Natural killer cell (primary cell): ENCODE measurements at regions not wholly inside any gene's neighbourhood (a gene's known extent, or its start where the extent isn't known, plus 50 kb on each side); places are given as distances from the start of the nearest gene placed in this dataset.

Source experiments
- ATAC-seq, 3 donors: fragments of 150-1000 bp in 2 of 3; fragments of 200-7000 bp in 1 of 3; cut with Tn5 transposase; 1 replicate in 1 of 3; 2 replicates in 2 of 3; pipeline ENCODE4 v1.10.0; 2021; ENCODE audit warnings: mild to moderate bottlenecking in 2 of 3, moderate library complexity in 2 of 3
- DNase-seq, 2 donors: peaks; one replicate each; pipeline versions ENCODE4 v3.0.0 to v3.0.0-alpha.2; 2013 to 2021; ENCODE audit warnings: mixed read lengths in 1 of 2
- H3K27ac ChIP-seq: one replicate; pipeline ENCODE4 v1.5.1; 2013; ENCODE audit warnings: mild to moderate bottlenecking, low read length
- H3K27me3 ChIP-seq: one replicate; pipeline ENCODE4 v1.6.1; 2013; ENCODE audit warnings: low read length; ENCODE audit not compliant: control insufficient read depth, insufficient read depth
- H3K36me3 ChIP-seq: one replicate; pipeline ENCODE4 v1.6.1; 2013; ENCODE audit warnings: low read length; ENCODE audit not compliant: control insufficient read depth, insufficient read depth
- H3K4me1 ChIP-seq: one replicate; pipeline ENCODE4 v1.6.1; 2013; ENCODE audit warnings: low read length; ENCODE audit not compliant: control insufficient read depth, insufficient read depth
- H3K4me3 ChIP-seq: one replicate; pipeline ENCODE4 v1.5.1; 2013; ENCODE audit warnings: low read length
- H3K9me3 ChIP-seq: one replicate; pipeline ENCODE4 v1.6.1; 2013; ENCODE audit warnings: low read length; ENCODE audit not compliant: control insufficient read depth, insufficient read depth
- H3K27ac Mint-ChIP-seq, 2 donors: one replicate each; pipeline ENCODE4 v1.8.0; 2022; ENCODE audit warnings: mild to moderate bottlenecking in 2 of 2, mixed read lengths in 2 of 2, moderate library complexity in 1 of 2
- H3K27me3 Mint-ChIP-seq, 2 donors: one replicate each; pipeline ENCODE4 v1.8.0; 2022; ENCODE audit warnings: low read depth in 2 of 2, mixed read lengths in 2 of 2
- H3K36me3 Mint-ChIP-seq: one replicate; pipeline ENCODE4 v1.8.0; 2022; ENCODE audit warnings: mixed read lengths
- H3K4me1 Mint-ChIP-seq, 2 donors: one replicate each; pipeline ENCODE4 v1.8.0; 2022; ENCODE audit warnings: mixed read lengths in 2 of 2
- H3K4me3 Mint-ChIP-seq: one replicate; pipeline ENCODE4 v1.8.0; 2022; ENCODE audit warnings: mild to moderate bottlenecking, moderate library complexity, mixed read lengths
- H3K9me3 Mint-ChIP-seq, 2 donors: one replicate each; pipeline ENCODE4 v1.8.0; 2022; ENCODE audit warnings: mixed read lengths in 2 of 2
- WGBS: methylation state at CpG from one replicate; pipeline ENCODE4 v1.1.7; 2013; ENCODE audit warnings: missing lambda C conversion rate; ENCODE audit not compliant: insufficient coverage; 5-methylcytosine and 5-hydroxymethylcytosine counted together
- intact Hi-C: fragments of 100-400 bp; cut with micrococcal nuclease; formaldehyde crosslinking; loops from one replicate; pipeline ENCODE4 v1.14.2; 2022
- TF ChIP-seq, protein P1 (sequence below): fragments of 200-600 bp; IDR thresholded peaks from one replicate; pipeline ENCODE4 v1.8.0; 2022; ENCODE audit warnings: antibody characterized with exemption

DNA sequence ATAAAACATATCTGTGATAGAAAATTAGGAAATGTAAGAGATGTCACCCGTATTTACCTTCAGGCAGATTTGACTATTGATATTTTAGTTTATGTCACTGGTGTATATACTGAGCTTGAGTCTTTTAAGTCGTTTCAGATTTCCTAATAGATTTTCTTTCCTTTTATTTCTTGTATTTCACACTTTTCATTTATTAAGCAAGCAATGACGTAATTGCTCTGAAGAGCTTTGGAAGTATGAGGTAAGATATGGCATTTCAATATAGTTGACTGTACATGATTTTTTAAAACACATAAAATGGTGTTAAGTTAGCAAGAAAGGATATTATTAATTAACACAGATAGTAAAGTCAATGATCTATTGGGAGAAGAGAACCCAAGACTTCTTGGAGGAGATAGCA is 652.6 kb downstream of the SORCS1 start:
- no peaks in the 10 kb centered on the region for H3K27me3 ChIP-seq
- TF ChIP-seq, protein P1, sequence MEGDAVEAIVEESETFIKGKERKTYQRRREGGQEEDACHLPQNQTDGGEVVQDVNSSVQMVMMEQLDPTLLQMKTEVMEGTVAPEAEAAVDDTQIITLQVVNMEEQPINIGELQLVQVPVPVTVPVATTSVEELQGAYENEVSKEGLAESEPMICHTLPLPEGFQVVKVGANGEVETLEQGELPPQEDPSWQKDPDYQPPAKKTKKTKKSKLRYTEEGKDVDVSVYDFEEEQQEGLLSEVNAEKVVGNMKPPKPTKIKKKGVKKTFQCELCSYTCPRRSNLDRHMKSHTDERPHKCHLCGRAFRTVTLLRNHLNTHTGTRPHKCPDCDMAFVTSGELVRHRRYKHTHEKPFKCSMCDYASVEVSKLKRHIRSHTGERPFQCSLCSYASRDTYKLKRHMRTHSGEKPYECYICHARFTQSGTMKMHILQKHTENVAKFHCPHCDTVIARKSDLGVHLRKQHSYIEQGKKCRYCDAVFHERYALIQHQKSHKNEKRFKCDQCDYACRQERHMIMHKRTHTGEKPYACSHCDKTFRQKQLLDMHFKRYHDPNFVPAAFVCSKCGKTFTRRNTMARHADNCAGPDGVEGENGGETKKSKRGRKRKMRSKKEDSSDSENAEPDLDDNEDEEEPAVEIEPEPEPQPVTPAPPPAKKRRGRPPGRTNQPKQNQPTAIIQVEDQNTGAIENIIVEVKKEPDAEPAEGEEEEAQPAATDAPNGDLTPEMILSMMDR: no peak
- no peaks in the 10 kb centered on the region for H3K9me3 ChIP-seq
- H3K36me3 Mint-ChIP-seq: peaks cover 6% of the 10 kb centered on the region
- no CpG with 5 or more reads among the region's 3 CpGs for WGBS
- no peak for DNase-seq
- no peak overlapping the region for H3K4me3 Mint-ChIP-seq
- no peak overlapping the region for H3K27ac ChIP-seq
- no peaks in the 10 kb centered on the region for H3K36me3 ChIP-seq
- no peak overlapping the region for H3K4me3 ChIP-seq
- no peaks in the 10 kb centered on the region for H3K27me3 Mint-ChIP-seq
- no peak for ATAC-seq
- H3K4me1 Mint-ChIP-seq: no peaks in the 10 kb centered on the region
- intact Hi-C loops: no loop called here
- H3K27ac Mint-ChIP-seq: no peak overlapping the region
- no peaks in the 10 kb centered on the region for H3K4me1 ChIP-seq
- peaks cover 2 to 11% of the 10 kb centered on the region in 2 donors for H3K9me3 Mint-ChIP-seq

DNA sequence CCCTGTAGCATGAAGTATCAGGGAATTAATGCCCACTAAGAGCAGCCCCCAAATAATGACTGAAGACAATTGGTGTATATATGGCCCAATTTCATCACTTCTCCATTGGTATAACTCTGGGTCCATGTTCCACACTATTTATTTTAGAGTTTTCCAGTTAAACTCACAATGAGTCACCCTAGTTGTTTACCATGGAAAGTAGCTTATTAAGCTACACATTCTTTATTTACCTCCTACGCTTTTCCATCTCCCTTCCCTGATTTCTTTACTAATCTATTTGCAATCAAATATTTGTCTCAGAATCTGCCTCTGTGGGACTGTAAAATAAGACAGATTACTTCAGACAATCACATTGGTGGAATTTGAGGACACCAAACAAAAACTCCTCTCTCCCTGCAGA is 655.6 kb downstream of the SORCS1 start:
- H3K4me3 Mint-ChIP-seq: no peak overlapping the region
- TF ChIP-seq, protein P1: no peak
- H3K9me3 Mint-ChIP-seq: peaks cover 6 to 14% of the 10 kb centered on the region in 2 donors
- ATAC-seq (no peak), DNase-seq (no peak)
- Histone ChIP-seq H3K27me3 (no peaks in the 10 kb centered on the region), H3K9me3 (peaks cover 4% of the 10 kb centered on the region), H3K4me3 (no peak overlapping the region), H3K4me1 (no peaks in the 10 kb centered on the region), H3K36me3 (no peaks in the 10 kb centered on the region), H3K27ac (no peak overlapping the region)
- intact Hi-C loops: no loop called here
- peaks cover 6% of the 10 kb centered on the region for H3K36me3 Mint-ChIP-seq
- no peaks in the 10 kb centered on the region for H3K27me3 Mint-ChIP-seq
- no peak overlapping the region for H3K27ac Mint-ChIP-seq
- no peaks in the 10 kb centered on the region for H3K4me1 Mint-ChIP-seq
- 100% methylated on average over 1 of the region's 1 CpG for WGBS

- no peaks in the 10 kb centered on the region for H3K27me3 Mint-ChIP-seq
- peaks cover 6% of the 10 kb centered on the region for H3K36me3 Mint-ChIP-seq
- ATAC-seq (no peak), DNase-seq (no peak)
- H3K36me3 ChIP-seq: no peaks in the 10 kb centered on the region
- H3K4me1 Mint-ChIP-seq: no peaks in the 10 kb centered on the region
- WGBS: 91% methylated on average over 4 of the region's 6 CpGs
- peaks cover 4% of the 10 kb centered on the region for H3K9me3 ChIP-seq
- no peaks in the 10 kb centered on the region for H3K4me1 ChIP-seq
- H3K27ac Mint-ChIP-seq: no peak overlapping the region
- no peak overlapping the region for H3K27ac ChIP-seq
- H3K4me3 Mint-ChIP-seq: no peak overlapping the region
- peaks cover 7 to 15% of the 10 kb centered on the region in 2 donors for H3K9me3 Mint-ChIP-seq
- no peak overlapping the region for H3K4me3 ChIP-seq
- intact Hi-C loops: no loop called here
- no peaks in the 10 kb centered on the region for H3K27me3 ChIP-seq
- TF ChIP-seq, protein P1: no peak
Measured at GRCh38 chr10:106506526-106507283, 657.8 kb downstream of the SORCS1 start.

DNA sequence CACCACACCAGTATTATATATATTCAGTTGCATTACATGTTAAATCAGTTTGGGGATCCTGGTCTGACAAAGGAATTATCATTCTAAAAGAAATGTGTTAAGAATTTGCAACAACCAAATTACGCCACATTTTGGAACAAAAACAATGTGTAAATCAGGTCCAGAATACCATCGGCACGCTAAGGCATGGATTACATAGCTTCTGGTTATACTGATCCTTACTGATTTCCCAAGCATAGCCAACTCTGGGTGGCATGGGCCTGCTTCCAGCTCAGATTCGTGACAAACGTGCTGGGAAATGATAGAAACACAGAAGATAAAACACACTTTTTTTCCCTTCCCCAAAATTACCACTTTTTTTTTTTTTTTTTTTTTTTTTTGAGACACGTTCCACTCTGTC is 660.0 kb downstream of the SORCS1 start:
- Histone ChIP-seq H3K27me3 (no peaks in the 10 kb centered on the region), H3K9me3 (peaks cover 4% of the 10 kb centered on the region), H3K4me1 (no peaks in the 10 kb centered on the region), H3K36me3 (no peaks in the 10 kb centered on the region), H3K4me3 (no peak overlapping the region), H3K27ac (no peak overlapping the region)
- H3K4me3 Mint-ChIP-seq: no peak overlapping the region
- DNase-seq: no peak
- 85% methylated on average over 6 of the region's 6 CpGs for WGBS
- H3K27ac Mint-ChIP-seq: no peak overlapping the region
- intact Hi-C loops: no loop called here
- H3K36me3 Mint-ChIP-seq: peaks cover 6% of the 10 kb centered on the region
- TF ChIP-seq, protein P1: no peak
- no peak for ATAC-seq
- H3K4me1 Mint-ChIP-seq: no peaks in the 10 kb centered on the region
- H3K9me3 Mint-ChIP-seq: peaks cover 13 to 24% of the 10 kb centered on the region in 2 donors
- H3K27me3 Mint-ChIP-seq: no peaks in the 10 kb centered on the region
